HepG2 (cell line): ENCODE measurements at regions not wholly inside any gene's neighbourhood (a gene's known extent, or its start where the extent isn't known, plus 50 kb on each side); places are given as distances from the start of the nearest gene placed in this dataset.

Experiments used
- ATAC-seq: fragments of 200-7000 bp; cut with Tn5 transposase; 3 replicates; pipeline ENCODE4 v1.9.1; 2020; ENCODE audit warnings: mild to moderate bottlenecking, moderate library complexity
- BruUV-seq: library from RNA; stranded (reverse); fragments of 400-500 nt; replicated peaks from 2 replicates; lab custom pipeline; 2021; lab: Mats Ljungman, UMichigan
- CTCF ChIA-PET: fragments of 300-600 bp; formaldehyde crosslinking; extraction: SDS; loops from one replicate; lab custom pipeline; 2021; ENCODE audit warnings: low total read pairs, inconsistent platforms, low intra/inter-chr PET ratio; lab: Yijun Ruan, JAX
- POLR2A ChIA-PET: fragments of 350-600 bp; sonication (Branson Sonifier 250); formaldehyde crosslinking; loops from one replicate; lab custom pipeline; 2020; ENCODE audit warnings: antibody characterized with exemption, inconsistent platforms; lab: Yijun Ruan, JAX
- DNase-seq: peaks from one replicate; pipeline ENCODE4 v3.0.0-alpha.2; 2015; ENCODE audit warnings: low spot score
- FAIRE-seq: peaks from 3 replicates; lab custom pipeline; 2011; peaks lifted over from hg19 to GRCh38; lab: Jason Lieb, UNC
- H2AFZ ChIP-seq: one replicate; pipeline ENCODE4 v1.6.1; 2011; ENCODE audit warnings: low read length, inconsistent platforms
- H3K27ac ChIP-seq: fragments of 300-600 bp; 3 replicates; pipeline ENCODE4 v1.8.0; 2011; ENCODE audit warnings: mixed run types, mild to moderate bottlenecking, mixed read lengths, low read length, inconsistent platforms; ENCODE audit not compliant: insufficient read depth; ENCODE audit errors: extremely low read length
- H3K27me3 ChIP-seq, 2 experiments: fragments of 200-600 bp in 1 of 2; 2 replicates in 1 of 2; 3 replicates in 1 of 2; pipeline versions ENCODE4 v1.6.0 to v1.8.0; 2011; ENCODE audit warnings: low read length in 2 of 2, mild to moderate bottlenecking in 2 of 2, moderate library complexity in 2 of 2, inconsistent platforms in 1 of 2; ENCODE audit not compliant: insufficient read depth in 2 of 2, control insufficient read depth in 1 of 2
- H3K36me3 ChIP-seq, 2 experiments: fragments of 200-600 bp in 1 of 2; replicated peaks in 1 of 2; 2 replicates in 1 of 2; 3 replicates in 1 of 2; pipeline versions ENCODE4 v1.5.1 to v1.8.0; 2011; ENCODE audit warnings: low read length in 2 of 2, inconsistent platforms in 1 of 2; ENCODE audit not compliant: insufficient read depth in 2 of 2, control insufficient read depth in 1 of 2
- H3K4me1 ChIP-seq: 2 replicates; pipeline ENCODE4 v1.5.1; 2012; ENCODE audit warnings: low read length, inconsistent platforms; ENCODE audit not compliant: insufficient read depth
- H3K4me2 ChIP-seq: 2 replicates; pipeline ENCODE4 v1.6.0; 2011; ENCODE audit warnings: low read depth, low read length, inconsistent platforms
- H3K4me3 ChIP-seq, 3 experiments: fragments of 200-600 bp in 1 of 3; sonication (generic), shearing (Covaris generic) in 1 of 3; replicated peaks in 1 of 3; 2 replicates each; pipeline ENCODE4 v1.5.1; 2011 to 2016; ENCODE audit warnings: low read length in 3 of 3, inconsistent platforms in 2 of 3, low read depth in 2 of 3, mild to moderate bottlenecking in 2 of 3, control low read depth in 1 of 3, mixed read lengths in 1 of 3; ENCODE audit not compliant: insufficient read depth in 1 of 3
- H3K79me2 ChIP-seq: one replicate; pipeline ENCODE4 v1.6.1; 2011; ENCODE audit warnings: low read length, inconsistent platforms; ENCODE audit not compliant: insufficient read depth
- H3K9ac ChIP-seq: 2 replicates; pipeline ENCODE4 v1.6.0; 2011; ENCODE audit warnings: mild to moderate bottlenecking, low read depth, low read length, inconsistent platforms; ENCODE audit not compliant: insufficient read depth
- H3K9me3 ChIP-seq: 2 replicates; pipeline ENCODE4 v1.5.1; 2012; ENCODE audit warnings: mild to moderate bottlenecking, low read length
- H4K20me1 ChIP-seq: 2 replicates; pipeline ENCODE4 v1.6.0; 2011; ENCODE audit warnings: inconsistent platforms, mild to moderate bottlenecking, low read length, moderate library complexity; ENCODE audit not compliant: insufficient read depth
- DR1 ChIP-seq: sonication (generic); formaldehyde crosslinking; IDR thresholded peaks from 2 replicates; pipeline ENCODE4 v1.8.0; 2021; ENCODE audit warnings: mild to moderate bottlenecking, missing genetic modification reagents, inconsistent platforms
- FOXK1 ChIP-seq: sonication (generic); formaldehyde crosslinking; IDR thresholded peaks from 2 replicates; pipeline ENCODE4 v1.4.0; 2020; ENCODE audit warnings: low read depth, missing genetic modification reagents, borderline replicate concordance
- REXO4 ChIP-seq: sonication (generic); formaldehyde crosslinking; IDR thresholded peaks from 2 replicates; pipeline ENCODE4 v1.8.0; 2022; ENCODE audit warnings: missing genetic modification reagents, mild to moderate bottlenecking, borderline replicate concordance
- SNAI1 ChIP-seq: sonication (generic); formaldehyde crosslinking; IDR thresholded peaks from 2 replicates; pipeline ENCODE4 v1.5.0; 2020; ENCODE audit warnings: mild to moderate bottlenecking, missing genetic modification reagents, borderline replicate concordance
- U2AF1 ChIP-seq: fragments of 200-400 bp; formaldehyde crosslinking; optimal IDR thresholded peaks from 2 replicates; pipeline ENCODE3; 2017; ENCODE audit warnings: mild to moderate bottlenecking, low read depth, low read length
- WGBS: methylation state at CpG from one replicate; pipeline ENCODE4 v1.1.6; 2017; ENCODE audit warnings: low lambda C conversion rate; 5-methylcytosine and 5-hydroxymethylcytosine counted together
- in situ Hi-C: cut with HindIII; loops from 2 replicates; pipeline ENCODE4 v1.10.0; 2017; ENCODE audit warnings: low pct_unique_long_range_greater_than_20kb; ENCODE audit not compliant: extremely low pct_ligation_motif_present
- intact Hi-C: fragments of 100-400 bp; cut with micrococcal nuclease; formaldehyde crosslinking; loops from one replicate; pipeline ENCODE4 v1.10.0; 2022; ENCODE audit not compliant: unreplicated experiment
- TF ChIP-seq, protein P1 (sequence below): sonication (generic); formaldehyde crosslinking; IDR thresholded peaks from 2 replicates; pipeline ENCODE4 v1.4.0; 2020; ENCODE audit warnings: missing genetic modification reagents

DNA sequence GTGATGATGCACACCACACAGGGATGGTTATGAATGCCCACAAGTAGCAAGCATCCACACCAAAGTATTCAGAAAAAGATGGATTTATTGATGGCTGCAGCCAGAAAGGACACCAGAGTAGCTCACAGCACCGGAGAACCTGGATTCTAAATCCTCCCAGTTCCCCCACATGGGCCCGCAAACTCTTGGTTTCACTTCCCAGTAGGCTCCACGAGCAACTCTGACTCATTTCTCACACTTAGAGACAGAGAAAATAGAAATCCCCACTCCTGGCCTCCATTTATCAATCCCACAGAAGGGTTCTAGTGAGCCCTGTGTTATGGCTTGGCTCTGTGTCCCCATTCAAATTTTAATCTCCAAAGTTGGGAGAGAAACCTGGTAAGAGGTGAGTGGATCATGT lies 426.7 kb upstream of the MYT1L start (continued):
- TF ChIP-seq, protein P1, sequence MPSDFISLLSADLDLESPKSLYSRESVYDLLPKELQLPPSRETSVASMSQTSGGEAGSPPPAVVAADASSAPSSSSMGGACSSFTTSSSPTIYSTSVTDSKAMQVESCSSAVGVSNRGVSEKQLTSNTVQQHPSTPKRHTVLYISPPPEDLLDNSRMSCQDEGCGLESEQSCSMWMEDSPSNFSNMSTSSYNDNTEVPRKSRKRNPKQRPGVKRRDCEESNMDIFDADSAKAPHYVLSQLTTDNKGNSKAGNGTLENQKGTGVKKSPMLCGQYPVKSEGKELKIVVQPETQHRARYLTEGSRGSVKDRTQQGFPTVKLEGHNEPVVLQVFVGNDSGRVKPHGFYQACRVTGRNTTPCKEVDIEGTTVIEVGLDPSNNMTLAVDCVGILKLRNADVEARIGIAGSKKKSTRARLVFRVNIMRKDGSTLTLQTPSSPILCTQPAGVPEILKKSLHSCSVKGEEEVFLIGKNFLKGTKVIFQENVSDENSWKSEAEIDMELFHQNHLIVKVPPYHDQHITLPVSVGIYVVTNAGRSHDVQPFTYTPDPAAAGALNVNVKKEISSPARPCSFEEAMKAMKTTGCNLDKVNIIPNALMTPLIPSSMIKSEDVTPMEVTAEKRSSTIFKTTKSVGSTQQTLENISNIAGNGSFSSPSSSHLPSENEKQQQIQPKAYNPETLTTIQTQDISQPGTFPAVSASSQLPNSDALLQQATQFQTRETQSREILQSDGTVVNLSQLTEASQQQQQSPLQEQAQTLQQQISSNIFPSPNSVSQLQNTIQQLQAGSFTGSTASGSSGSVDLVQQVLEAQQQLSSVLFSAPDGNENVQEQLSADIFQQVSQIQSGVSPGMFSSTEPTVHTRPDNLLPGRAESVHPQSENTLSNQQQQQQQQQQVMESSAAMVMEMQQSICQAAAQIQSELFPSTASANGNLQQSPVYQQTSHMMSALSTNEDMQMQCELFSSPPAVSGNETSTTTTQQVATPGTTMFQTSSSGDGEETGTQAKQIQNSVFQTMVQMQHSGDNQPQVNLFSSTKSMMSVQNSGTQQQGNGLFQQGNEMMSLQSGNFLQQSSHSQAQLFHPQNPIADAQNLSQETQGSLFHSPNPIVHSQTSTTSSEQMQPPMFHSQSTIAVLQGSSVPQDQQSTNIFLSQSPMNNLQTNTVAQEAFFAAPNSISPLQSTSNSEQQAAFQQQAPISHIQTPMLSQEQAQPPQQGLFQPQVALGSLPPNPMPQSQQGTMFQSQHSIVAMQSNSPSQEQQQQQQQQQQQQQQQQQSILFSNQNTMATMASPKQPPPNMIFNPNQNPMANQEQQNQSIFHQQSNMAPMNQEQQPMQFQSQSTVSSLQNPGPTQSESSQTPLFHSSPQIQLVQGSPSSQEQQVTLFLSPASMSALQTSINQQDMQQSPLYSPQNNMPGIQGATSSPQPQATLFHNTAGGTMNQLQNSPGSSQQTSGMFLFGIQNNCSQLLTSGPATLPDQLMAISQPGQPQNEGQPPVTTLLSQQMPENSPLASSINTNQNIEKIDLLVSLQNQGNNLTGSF (CRISPR knock-in tag) = no peak
- no peak for TF ChIP-seq U2AF1

DNA sequence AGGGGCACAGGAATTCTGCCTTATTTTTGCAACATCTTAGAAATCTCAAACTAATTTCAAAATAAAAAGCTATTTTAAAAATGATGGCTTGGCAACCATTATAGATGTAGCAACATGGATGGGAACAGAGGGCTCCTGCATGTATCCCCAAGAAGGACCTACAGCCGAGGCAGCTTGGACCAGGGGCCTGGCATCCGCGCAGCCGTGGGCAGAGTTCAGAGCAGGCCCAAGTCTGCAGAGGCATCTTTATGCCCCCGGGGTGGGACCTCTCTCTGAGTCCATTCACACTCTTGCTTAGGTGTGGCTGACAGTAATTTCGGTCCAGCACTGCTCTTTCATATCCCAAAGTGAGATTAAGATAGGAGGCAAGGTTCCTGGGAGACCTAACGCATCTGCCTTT lies 425.8 kb upstream of the MYT1L start:
- Histone ChIP-seq H3K4me3 (no peak overlapping the region), H3K4me1 (no peaks in the 10 kb centered on the region), H4K20me1 (no peaks in the 10 kb centered on the region), H3K4me2 (no peak overlapping the region), H3K27ac (no peak overlapping the region), H3K9me3 (peaks cover 12% of the 10 kb centered on the region), H3K9ac (no peak overlapping the region), H3K36me3 (no peaks in the 10 kb centered on the region), H3K79me2 (no peaks in the 10 kb centered on the region), H2AFZ (no peak overlapping the region), H3K27me3 (peaks cover 0 to 11% of the 10 kb centered on the region in 2 experiments; a peak in 3 of 5 replicates)
- no peak for FAIRE-seq
- in situ Hi-C loops = no loop called here
- no TSS peak for BruUV-seq
- CTCF ChIA-PET = no interaction called here
- POLR2A ChIA-PET = no interaction called here
- no peak for ATAC-seq
- no peak for TF ChIP-seq REXO4
- TF ChIP-seq DR1 (CRISPR knock-in tag) = no peak
- TF ChIP-seq SNAI1 (CRISPR knock-in tag) = no peak
- no peak for TF ChIP-seq FOXK1 (CRISPR knock-in tag)
- intact Hi-C loops = no loop called here
- no peak for DNase-seq
- WGBS = 31% methylated on average over 7 of the region's 7 CpGs
